GM23338 (cell line): ENCODE measurements at regions not wholly inside any gene's neighbourhood (a gene's known extent, or its start where the extent isn't known, plus 50 kb on each side); places are given as distances from the start of the nearest gene placed in this dataset.

Experiments
- ATAC-seq: fragments of 200-7000 bp; cut with Tn5 transposase; 3 replicates; pipeline ENCODE4 v1.9.1; 2020
- DNase-seq: peaks from one replicate; pipeline ENCODE4 v3.0.0-alpha.2; 2015; ENCODE audit warnings: low spot score
- H2AFZ ChIP-seq: fragments of 200-600 bp; sonication (generic); 2 replicates; pipeline ENCODE4 v1.8.0; 2016; ENCODE audit warnings: antibody characterized with exemption, mild to moderate bottlenecking, moderate library complexity
- H3F3A ChIP-seq: fragments of 200-600 bp; sonication (generic); replicated peaks from 2 replicates; pipeline ENCODE4 v1.8.0; 2017; ENCODE audit warnings: antibody characterized with exemption, mixed run types, low read depth
- H3K27ac ChIP-seq: fragments of 200-600 bp; sonication (generic); 2 replicates; pipeline ENCODE4 v1.6.1; 2016; ENCODE audit warnings: low read depth
- H3K27me3 ChIP-seq: fragments of 200-600 bp; sonication (generic); 2 replicates; pipeline ENCODE4 v1.8.0; 2016; ENCODE audit warnings: mild to moderate bottlenecking, mixed run types, moderate library complexity; ENCODE audit not compliant: insufficient read depth
- H3K36me3 ChIP-seq: fragments of 200-600 bp; sonication (generic); 2 replicates; pipeline ENCODE4 v1.8.0; 2016; ENCODE audit warnings: mild to moderate bottlenecking; ENCODE audit not compliant: insufficient read depth
- H3K4me1 ChIP-seq: fragments of 200-600 bp; sonication (generic); 2 replicates; pipeline ENCODE4 v1.8.0; 2016; ENCODE audit warnings: mild to moderate bottlenecking, moderate library complexity; ENCODE audit not compliant: insufficient read depth
- H3K4me2 ChIP-seq: fragments of 200-600 bp; sonication (generic); 2 replicates; pipeline ENCODE4 v1.7.1; 2017; ENCODE audit warnings: mixed run types
- H3K4me3 ChIP-seq: fragments of 200-600 bp; sonication (generic); 2 replicates; pipeline ENCODE4 v1.6.1; 2016; ENCODE audit warnings: mixed run types
- H3K79me2 ChIP-seq: fragments of 200-600 bp; sonication (generic); replicated peaks from 2 replicates; pipeline ENCODE4 v1.8.0; 2017; ENCODE audit warnings: mild to moderate bottlenecking; ENCODE audit not compliant: insufficient read depth
- H3K9me2 ChIP-seq: fragments of 200-600 bp; sonication (generic); 2 replicates; pipeline ENCODE4 v1.8.0; 2017; ENCODE audit not compliant: insufficient read depth
- H4K20me1 ChIP-seq: fragments of 200-600 bp; sonication (generic); replicated peaks from 2 replicates; pipeline ENCODE4 v1.8.0; 2017; ENCODE audit warnings: mild to moderate bottlenecking; ENCODE audit not compliant: insufficient read depth
- H3K27ac Mint-ChIP-seq: 2 replicates; pipeline ENCODE4 v1.8.0; 2020; ENCODE audit warnings: inconsistent platforms, mild to moderate bottlenecking, moderate library complexity, mixed read lengths
- H3K27me3 Mint-ChIP-seq: 3 replicates; pipeline ENCODE4 v1.8.0; 2022; ENCODE audit warnings: low read depth, mild to moderate bottlenecking, moderate library complexity, mixed read lengths, inconsistent platforms; ENCODE audit not compliant: insufficient read depth, poor library complexity
- H3K36me3 Mint-ChIP-seq: 3 replicates; pipeline ENCODE4 v1.8.0; 2021; ENCODE audit warnings: low read depth, mild to moderate bottlenecking, inconsistent platforms, moderate library complexity, mixed read lengths
- H3K4me1 Mint-ChIP-seq: 3 replicates; pipeline ENCODE4 v1.8.0; 2020; ENCODE audit warnings: mild to moderate bottlenecking, inconsistent platforms, mixed read lengths
- H3K4me3 Mint-ChIP-seq: 3 replicates; pipeline ENCODE4 v1.8.0; 2021; ENCODE audit warnings: moderate library complexity, mild to moderate bottlenecking, inconsistent platforms, mixed read lengths
- H3K9me3 Mint-ChIP-seq: 3 replicates; pipeline ENCODE4 v1.8.0; 2020; ENCODE audit warnings: moderate library complexity, mild to moderate bottlenecking, inconsistent platforms, mixed read lengths
- CREB1 ChIP-seq: fragments of 250-450 bp; sonication (Bioruptor Pico); IDR thresholded peaks from 2 replicates; pipeline ENCODE4 v1.5.0; 2020; ENCODE audit warnings: low read depth, mild to moderate bottlenecking, moderate library complexity
- EZH2 ChIP-seq: fragments of 200-600 bp; sonication (generic); IDR thresholded peaks from one replicate; pipeline ENCODE4 v1.8.0; 2017; ENCODE audit warnings: antibody characterized with exemption, mild to moderate bottlenecking, low read depth; ENCODE audit not compliant: unreplicated experiment
- EZH2phosphoT487 ChIP-seq: fragments of 200-600 bp; sonication (generic); IDR thresholded peaks from one replicate; pipeline ENCODE4 v1.8.1; 2018; ENCODE audit warnings: antibody characterized with exemption; ENCODE audit not compliant: unreplicated experiment
- NANOG ChIP-seq: IDR thresholded peaks from 2 replicates; pipeline ENCODE4 v1.6.1; 2016; ENCODE audit warnings: antibody characterized with exemption, borderline replicate concordance
- POLR2AphosphoS5 ChIP-seq: IDR thresholded peaks from 2 replicates; pipeline ENCODE4 v1.6.1; 2016; ENCODE audit warnings: antibody characterized with exemption, low read depth
- ZNF114 ChIP-seq: fragments of 250-450 bp; sonication (Bioruptor Pico); IDR thresholded peaks from 2 replicates; pipeline ENCODE4 v1.5.0; 2020; ENCODE audit warnings: mild to moderate bottlenecking, moderate library complexity
- TF ChIP-seq, protein P1 (sequence below): fragments of 250-450 bp; sonication (Bioruptor Pico); IDR thresholded peaks from 2 replicates; pipeline ENCODE4 v1.5.0; 2020; ENCODE audit warnings: mild to moderate bottlenecking, moderate library complexity
- TF ChIP-seq, protein P2 (sequence below): IDR thresholded peaks from one replicate; pipeline ENCODE4 v1.6.1; 2018; ENCODE audit warnings: antibody characterized with exemption; ENCODE audit not compliant: unreplicated experiment

DNA sequence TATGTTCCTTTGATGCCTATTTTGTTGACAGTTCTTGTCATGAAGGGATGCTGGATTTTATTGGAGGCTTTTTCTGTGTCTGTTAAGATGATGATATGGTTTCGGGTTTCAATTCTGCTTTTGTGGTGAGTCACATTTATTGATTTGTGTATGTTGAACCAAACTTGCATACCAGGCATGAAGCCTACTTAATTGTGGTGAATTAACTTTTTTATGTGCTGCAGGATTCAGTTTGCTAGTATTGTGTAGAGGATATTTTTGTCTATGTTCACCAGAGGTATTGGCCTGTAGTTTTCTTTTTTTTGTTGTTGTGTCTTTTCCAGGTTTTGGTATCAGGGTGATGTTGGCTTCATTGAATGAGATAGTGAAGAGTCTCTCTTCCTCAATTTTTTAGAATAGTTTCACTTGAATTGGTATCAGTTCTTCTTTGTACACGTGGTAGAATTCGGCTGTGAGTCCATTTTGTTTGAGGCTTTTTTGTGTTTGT lies 345.9 kb downstream of the KIF20B start (continued):
- TF ChIP-seq, protein P1, sequence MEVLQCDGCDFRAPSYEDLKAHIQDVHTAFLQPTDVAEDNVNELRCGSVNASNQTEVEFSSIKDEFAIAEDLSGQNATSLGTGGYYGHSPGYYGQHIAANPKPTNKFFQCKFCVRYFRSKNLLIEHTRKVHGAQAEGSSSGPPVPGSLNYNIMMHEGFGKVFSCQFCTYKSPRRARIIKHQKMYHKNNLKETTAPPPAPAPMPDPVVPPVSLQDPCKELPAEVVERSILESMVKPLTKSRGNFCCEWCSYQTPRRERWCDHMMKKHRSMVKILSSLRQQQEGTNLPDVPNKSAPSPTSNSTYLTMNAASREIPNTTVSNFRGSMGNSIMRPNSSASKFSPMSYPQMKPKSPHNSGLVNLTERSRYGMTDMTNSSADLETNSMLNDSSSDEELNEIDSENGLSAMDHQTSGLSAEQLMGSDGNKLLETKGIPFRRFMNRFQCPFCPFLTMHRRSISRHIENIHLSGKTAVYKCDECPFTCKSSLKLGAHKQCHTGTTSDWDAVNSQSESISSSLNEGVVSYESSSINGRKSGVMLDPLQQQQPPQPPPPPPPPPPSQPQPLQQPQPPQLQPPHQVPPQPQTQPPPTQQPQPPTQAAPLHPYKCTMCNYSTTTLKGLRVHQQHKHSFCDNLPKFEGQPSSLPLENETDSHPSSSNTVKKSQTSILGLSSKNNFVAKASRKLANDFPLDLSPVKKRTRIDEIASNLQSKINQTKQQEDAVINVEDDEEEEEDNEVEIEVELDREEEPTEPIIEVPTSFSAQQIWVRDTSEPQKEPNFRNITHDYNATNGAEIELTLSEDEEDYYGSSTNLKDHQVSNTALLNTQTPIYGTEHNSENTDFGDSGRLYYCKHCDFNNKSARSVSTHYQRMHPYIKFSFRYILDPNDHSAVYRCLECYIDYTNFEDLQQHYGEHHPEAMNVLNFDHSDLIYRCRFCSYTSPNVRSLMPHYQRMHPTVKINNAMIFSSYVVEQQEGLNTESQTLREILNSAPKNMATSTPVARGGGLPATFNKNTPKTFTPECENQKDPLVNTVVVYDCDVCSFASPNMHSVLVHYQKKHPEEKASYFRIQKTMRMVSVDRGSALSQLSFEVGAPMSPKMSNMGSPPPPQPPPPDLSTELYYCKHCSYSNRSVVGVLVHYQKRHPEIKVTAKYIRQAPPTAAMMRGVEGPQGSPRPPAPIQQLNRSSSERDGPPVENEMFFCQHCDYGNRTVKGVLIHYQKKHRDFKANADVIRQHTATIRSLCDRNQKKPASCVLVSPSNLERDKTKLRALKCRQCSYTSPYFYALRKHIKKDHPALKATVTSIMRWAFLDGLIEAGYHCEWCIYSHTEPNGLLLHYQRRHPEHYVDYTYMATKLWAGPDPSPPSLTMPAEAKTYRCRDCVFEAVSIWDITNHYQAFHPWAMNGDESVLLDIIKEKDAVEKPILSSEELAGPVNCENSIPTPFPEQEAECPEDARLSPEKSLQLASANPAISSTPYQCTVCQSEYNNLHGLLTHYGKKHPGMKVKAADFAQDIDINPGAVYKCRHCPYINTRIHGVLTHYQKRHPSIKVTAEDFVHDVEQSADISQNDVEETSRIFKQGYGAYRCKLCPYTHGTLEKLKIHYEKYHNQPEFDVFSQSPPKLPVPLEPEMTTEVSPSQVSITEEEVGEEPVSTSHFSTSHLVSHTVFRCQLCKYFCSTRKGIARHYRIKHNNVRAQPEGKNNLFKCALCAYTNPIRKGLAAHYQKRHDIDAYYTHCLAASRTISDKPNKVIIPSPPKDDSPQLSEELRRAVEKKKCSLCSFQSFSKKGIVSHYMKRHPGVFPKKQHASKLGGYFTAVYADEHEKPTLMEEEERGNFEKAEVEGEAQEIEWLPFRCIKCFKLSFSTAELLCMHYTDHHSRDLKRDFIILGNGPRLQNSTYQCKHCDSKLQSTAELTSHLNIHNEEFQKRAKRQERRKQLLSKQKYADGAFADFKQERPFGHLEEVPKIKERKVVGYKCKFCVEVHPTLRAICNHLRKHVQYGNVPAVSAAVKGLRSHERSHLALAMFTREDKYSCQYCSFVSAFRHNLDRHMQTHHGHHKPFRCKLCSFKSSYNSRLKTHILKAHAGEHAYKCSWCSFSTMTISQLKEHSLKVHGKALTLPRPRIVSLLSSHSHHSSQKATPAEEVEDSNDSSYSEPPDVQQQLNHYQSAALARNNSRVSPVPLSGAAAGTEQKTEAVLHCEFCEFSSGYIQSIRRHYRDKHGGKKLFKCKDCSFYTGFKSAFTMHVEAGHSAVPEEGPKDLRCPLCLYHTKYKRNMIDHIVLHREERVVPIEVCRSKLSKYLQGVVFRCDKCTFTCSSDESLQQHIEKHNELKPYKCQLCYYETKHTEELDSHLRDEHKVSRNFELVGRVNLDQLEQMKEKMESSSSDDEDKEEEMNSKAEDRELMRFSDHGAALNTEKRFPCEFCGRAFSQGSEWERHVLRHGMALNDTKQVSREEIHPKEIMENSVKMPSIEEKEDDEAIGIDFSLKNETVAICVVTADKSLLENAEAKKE = no peak
- TF ChIP-seq POLR2AphosphoS5 = no peak

DNA sequence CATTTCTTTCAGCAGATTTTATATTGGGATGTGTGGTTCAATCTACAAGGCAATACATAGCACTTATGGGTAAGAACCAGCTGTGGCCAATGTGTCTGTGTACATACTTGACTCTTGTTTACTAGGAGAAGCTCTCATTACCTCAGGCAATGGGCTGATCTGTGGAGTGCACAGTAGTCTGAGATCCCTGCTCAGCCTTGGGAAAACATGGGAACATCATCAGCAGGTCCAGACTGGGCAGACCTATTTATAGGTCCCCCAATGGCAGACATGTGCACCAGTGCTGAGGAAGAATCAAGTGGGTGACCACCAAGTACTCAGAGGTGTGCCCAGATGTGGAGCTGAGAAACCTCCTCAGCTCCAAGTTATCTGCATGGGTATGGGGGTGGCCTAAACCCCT lies 349.7 kb downstream of the KIF20B start:
- Histone ChIP-seq H3K36me3 (no peaks in the 10 kb centered on the region), H3F3A (no peaks in the 10 kb centered on the region), H4K20me1 (no peaks in the 10 kb centered on the region), H3K9me2 (peaks cover 1% of the 10 kb centered on the region), H3K4me3 (no peak overlapping the region), H3K79me2 (no peaks in the 10 kb centered on the region), H3K27me3 (no peaks in the 10 kb centered on the region), H3K27ac (no peak overlapping the region), H3K4me1 (no peaks in the 10 kb centered on the region), H3K4me2 (no peak overlapping the region), H2AFZ (no peak overlapping the region; the same call in 1 of the 2 replicates)
- no peak for ATAC-seq
- no peak for DNase-seq
- Mint-ChIP-seq H3K27ac (no peak overlapping the region), H3K9me3 (peaks cover 3% of the 10 kb centered on the region; the same call in 2 of the 3 replicates), H3K4me3 (no peak overlapping the region), H3K36me3 (no peaks in the 10 kb centered on the region), H3K27me3 (no peaks in the 10 kb centered on the region), H3K4me1 (no peaks in the 10 kb centered on the region)
- no peak for TF ChIP-seq CREB1
- TF ChIP-seq NANOG = no peak
- no peak for TF ChIP-seq POLR2AphosphoS5
- no peak for TF ChIP-seq ZNF114
- no peak for TF ChIP-seq EZH2
- no peak for TF ChIP-seq EZH2phosphoT487
- TF ChIP-seq, protein P2, sequence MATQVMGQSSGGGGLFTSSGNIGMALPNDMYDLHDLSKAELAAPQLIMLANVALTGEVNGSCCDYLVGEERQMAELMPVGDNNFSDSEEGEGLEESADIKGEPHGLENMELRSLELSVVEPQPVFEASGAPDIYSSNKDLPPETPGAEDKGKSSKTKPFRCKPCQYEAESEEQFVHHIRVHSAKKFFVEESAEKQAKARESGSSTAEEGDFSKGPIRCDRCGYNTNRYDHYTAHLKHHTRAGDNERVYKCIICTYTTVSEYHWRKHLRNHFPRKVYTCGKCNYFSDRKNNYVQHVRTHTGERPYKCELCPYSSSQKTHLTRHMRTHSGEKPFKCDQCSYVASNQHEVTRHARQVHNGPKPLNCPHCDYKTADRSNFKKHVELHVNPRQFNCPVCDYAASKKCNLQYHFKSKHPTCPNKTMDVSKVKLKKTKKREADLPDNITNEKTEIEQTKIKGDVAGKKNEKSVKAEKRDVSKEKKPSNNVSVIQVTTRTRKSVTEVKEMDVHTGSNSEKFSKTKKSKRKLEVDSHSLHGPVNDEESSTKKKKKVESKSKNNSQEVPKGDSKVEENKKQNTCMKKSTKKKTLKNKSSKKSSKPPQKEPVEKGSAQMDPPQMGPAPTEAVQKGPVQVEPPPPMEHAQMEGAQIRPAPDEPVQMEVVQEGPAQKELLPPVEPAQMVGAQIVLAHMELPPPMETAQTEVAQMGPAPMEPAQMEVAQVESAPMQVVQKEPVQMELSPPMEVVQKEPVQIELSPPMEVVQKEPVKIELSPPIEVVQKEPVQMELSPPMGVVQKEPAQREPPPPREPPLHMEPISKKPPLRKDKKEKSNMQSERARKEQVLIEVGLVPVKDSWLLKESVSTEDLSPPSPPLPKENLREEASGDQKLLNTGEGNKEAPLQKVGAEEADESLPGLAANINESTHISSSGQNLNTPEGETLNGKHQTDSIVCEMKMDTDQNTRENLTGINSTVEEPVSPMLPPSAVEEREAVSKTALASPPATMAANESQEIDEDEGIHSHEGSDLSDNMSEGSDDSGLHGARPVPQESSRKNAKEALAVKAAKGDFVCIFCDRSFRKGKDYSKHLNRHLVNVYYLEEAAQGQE = no peak
